WTC11 (cell line): ENCODE measurements at regions not wholly inside any gene's neighbourhood (a gene's known extent, or its start where the extent isn't known, plus 50 kb on each side); places are given as distances from the start of the nearest gene placed in this dataset.

Experiments
- SP1 ChIP-seq: sonication (generic); formaldehyde crosslinking; conservative IDR thresholded peaks from 2 replicates; pipeline ENCODE4 v1.8.1; 2022; ENCODE audit warnings: missing genetic modification reagents
- ZNF671 ChIP-seq: fragments of 250-450 bp; sonication (Bioruptor Pico); IDR thresholded peaks from 2 replicates; pipeline ENCODE4 v1.8.0; 2021; ENCODE audit warnings: mild to moderate bottlenecking
- TF ChIP-seq, protein P1 (sequence below): sonication (generic); formaldehyde crosslinking; IDR thresholded peaks from 2 replicates; pipeline ENCODE4 v1.8.0; 2022; ENCODE audit warnings: mild to moderate bottlenecking, missing genetic modification reagents
- TF ChIP-seq, protein P2 (sequence below): fragments of 200-600 bp; IDR thresholded peaks from 2 replicates; pipeline ENCODE4 v1.8.0; 2022; ENCODE audit warnings: antibody characterized with exemption
- TF ChIP-seq, protein P3 (sequence below): fragments of 250-450 bp; sonication (Bioruptor Pico); IDR thresholded peaks from 2 replicates; pipeline ENCODE4 v1.9.0; 2021; ENCODE audit warnings: moderate library complexity, mild to moderate bottlenecking, inconsistent platforms, borderline replicate concordance

DNA sequence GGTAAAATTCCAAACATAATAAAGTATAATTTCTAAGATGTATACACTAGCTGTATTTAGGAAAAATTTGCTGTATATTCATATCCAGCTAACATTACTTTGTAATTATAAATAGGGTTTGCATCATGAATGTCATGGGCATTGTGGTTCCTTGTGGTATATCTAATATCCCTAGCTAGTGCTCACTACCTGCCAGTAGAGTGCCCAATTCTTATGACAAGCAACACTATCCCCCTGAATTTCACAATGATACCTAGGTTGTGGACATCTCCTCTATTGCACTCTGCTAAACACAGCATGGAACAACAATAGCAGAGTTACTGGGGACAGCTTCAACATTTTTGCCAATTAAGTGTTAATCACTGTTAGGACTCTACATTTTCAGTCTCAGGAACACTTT, 1656.5 kb downstream of the EFNA5 start:
- no peak for TF ChIP-seq ZNF671 (CRISPR knock-in tag)
- TF ChIP-seq, protein P1, sequence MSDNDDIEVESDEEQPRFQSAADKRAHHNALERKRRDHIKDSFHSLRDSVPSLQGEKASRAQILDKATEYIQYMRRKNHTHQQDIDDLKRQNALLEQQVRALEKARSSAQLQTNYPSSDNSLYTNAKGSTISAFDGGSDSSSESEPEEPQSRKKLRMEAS (CRISPR knock-in tag), result no peak
- TF ChIP-seq, protein P2, sequence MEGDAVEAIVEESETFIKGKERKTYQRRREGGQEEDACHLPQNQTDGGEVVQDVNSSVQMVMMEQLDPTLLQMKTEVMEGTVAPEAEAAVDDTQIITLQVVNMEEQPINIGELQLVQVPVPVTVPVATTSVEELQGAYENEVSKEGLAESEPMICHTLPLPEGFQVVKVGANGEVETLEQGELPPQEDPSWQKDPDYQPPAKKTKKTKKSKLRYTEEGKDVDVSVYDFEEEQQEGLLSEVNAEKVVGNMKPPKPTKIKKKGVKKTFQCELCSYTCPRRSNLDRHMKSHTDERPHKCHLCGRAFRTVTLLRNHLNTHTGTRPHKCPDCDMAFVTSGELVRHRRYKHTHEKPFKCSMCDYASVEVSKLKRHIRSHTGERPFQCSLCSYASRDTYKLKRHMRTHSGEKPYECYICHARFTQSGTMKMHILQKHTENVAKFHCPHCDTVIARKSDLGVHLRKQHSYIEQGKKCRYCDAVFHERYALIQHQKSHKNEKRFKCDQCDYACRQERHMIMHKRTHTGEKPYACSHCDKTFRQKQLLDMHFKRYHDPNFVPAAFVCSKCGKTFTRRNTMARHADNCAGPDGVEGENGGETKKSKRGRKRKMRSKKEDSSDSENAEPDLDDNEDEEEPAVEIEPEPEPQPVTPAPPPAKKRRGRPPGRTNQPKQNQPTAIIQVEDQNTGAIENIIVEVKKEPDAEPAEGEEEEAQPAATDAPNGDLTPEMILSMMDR, result no peak
- TF ChIP-seq, protein P3, sequence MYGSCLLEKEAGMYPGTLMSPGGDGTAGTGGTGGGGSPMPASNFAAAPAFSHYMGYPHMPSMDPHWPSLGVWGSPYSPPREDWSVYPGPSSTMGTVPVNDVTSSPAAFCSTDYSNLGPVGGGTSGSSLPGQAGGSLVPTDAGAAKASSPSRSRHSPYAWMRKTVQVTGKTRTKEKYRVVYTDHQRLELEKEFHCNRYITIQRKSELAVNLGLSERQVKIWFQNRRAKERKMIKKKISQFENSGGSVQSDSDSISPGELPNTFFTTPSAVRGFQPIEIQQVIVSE (CRISPR knock-in tag), result no peak
- no peak for TF ChIP-seq SP1 (CRISPR knock-in tag)
